Gastroesophageal sphincter (tissue), 3 donors: ENCODE measurements at regions not wholly inside any gene's neighbourhood (a gene's known extent, or its start where the extent isn't known, plus 50 kb on each side); places are given as distances from the start of the nearest gene placed in this dataset.

ENCODE experiments used
- POLR2A ChIP-seq, 2 donors: fragments of 450-650 bp; IDR thresholded peaks; one replicate each; pipeline ENCODE4 v1.6.1; 2017; ENCODE audit warnings: antibody characterized with exemption in 2 of 2, mild to moderate bottlenecking in 2 of 2, moderate library complexity in 1 of 2
- TF ChIP-seq, protein P1 (sequence below), 4 experiments: fragments of 200-600 bp in 2 of 4; fragments of 450-650 bp in 2 of 4; sonication (generic) in 1 of 4; IDR thresholded peaks; one replicate each; pipeline ENCODE4 v1.5.1; 2017 to 2019; ENCODE audit warnings: antibody characterized with exemption in 4 of 4, mild to moderate bottlenecking in 2 of 4, moderate library complexity in 2 of 4

DNA sequence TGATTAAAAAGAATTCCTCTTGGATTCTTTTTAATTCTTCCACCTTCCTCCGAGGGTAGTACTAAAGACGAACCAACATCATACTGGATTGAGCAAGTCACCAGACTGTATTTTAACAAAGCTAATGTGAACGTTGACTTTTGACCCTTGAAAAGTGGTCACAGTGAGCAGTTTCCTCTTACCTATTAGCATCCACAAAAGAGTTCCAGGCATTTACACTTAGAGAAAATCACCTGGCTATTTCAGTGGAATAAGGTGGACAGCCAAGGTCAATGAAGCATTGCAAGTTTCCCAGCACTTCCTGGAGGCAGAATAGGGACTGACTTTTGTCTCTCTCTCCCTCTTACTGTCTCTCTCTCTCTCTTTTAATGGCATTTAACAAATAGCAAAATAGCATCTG, 145.1 kb upstream of the DAB2 start:
- TF ChIP-seq POLR2A (IDR thresholded peaks at IDR 0.05): no peak
- TF ChIP-seq, protein P1, sequence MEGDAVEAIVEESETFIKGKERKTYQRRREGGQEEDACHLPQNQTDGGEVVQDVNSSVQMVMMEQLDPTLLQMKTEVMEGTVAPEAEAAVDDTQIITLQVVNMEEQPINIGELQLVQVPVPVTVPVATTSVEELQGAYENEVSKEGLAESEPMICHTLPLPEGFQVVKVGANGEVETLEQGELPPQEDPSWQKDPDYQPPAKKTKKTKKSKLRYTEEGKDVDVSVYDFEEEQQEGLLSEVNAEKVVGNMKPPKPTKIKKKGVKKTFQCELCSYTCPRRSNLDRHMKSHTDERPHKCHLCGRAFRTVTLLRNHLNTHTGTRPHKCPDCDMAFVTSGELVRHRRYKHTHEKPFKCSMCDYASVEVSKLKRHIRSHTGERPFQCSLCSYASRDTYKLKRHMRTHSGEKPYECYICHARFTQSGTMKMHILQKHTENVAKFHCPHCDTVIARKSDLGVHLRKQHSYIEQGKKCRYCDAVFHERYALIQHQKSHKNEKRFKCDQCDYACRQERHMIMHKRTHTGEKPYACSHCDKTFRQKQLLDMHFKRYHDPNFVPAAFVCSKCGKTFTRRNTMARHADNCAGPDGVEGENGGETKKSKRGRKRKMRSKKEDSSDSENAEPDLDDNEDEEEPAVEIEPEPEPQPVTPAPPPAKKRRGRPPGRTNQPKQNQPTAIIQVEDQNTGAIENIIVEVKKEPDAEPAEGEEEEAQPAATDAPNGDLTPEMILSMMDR (IDR thresholded peaks at IDR 0.05): no peak
